HG02973 (cell line): ENCODE measurements at regions not wholly inside any gene's neighbourhood (a gene's known extent, or its start where the extent isn't known, plus 50 kb on each side); places are given as distances from the start of the nearest gene placed in this dataset.

ENCODE experiments used
- ATAC-seq: cut with Tn5 transposase; IDR thresholded peaks from one replicate; pipeline ENCODE4 v1.9.1; 2021; ENCODE audit warnings: moderate library complexity; ENCODE audit not compliant: unreplicated experiment

DNA sequence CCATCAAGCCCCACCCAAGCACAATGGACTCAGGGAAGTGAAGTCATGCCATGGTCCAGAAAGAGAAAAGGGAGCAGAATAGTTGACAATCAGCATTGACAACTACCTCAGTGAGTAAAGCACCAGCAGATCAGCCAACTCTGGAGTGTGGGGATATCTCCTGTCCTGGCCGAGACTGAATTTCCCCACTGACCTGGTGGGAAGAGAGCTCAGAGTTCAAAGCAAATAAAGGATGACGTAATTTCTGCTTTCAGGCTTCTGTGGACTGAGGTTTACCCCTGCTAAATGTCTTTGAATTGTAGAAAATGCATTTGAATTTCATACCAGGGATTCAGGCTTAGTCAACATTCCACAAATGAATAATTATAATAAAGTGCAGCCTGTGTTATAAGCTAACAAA lies 152.9 kb downstream of the CBLN1 start:
- ATAC-seq = no peak

DNA sequence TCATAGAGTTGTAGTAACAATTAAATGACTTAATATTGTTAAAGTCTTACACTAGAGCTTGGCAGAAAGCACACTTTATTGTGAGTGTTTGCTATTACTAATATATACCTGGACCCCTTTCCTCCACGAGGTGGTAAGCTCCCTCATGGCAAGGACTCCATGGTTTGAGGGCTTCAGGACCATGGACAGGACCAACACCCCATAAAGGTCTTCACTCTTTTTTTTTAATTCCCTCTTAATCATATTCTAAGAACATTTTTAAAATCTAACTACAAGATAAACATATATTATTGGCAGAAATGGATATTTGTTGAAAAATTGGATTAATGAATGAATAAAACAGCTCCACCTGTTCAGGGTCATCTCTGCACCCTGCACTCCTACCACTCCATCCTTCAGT lies 154.5 kb downstream of the CBLN1 start:
- ATAC-seq = no peak

DNA sequence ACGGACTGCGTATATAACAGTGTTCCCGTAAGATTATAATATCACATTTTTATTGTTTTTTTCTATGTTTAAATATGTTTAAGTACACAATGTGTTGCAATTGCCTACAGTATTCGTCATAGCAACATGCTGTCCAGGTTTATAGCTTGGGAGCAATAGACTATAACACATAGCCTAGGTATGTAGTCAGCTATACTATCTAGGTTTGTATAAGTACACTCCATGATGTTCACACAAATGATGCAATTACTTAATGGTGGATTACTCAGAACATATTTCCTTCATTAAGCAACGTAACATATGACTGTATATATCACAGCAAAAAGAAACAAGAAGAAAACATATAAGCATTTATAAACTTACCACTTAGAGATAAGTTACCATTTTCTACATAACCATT lies 160.0 kb downstream of the CBLN1 start:
- ATAC-seq = no peak

DNA sequence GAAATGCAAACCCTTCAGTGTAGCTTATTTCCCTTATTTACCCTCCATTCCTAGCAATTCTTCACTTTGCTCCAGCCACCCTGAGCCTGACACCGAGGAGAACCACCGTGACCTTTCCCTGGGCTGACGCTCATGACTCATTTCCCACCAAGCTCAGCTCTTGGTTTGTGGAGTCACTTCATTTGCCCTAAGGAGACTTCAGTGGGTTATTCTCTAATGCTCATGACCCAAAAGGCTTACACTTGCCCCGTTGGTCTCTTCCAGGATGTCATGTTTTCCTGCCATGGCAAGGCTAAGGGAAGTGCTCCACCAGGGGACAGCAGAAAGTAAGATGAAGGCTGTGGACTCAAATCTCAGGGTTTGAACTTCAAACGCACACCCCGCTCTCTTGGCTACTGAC lies 161.0 kb downstream of the CBLN1 start:
- no peak for ATAC-seq

DNA sequence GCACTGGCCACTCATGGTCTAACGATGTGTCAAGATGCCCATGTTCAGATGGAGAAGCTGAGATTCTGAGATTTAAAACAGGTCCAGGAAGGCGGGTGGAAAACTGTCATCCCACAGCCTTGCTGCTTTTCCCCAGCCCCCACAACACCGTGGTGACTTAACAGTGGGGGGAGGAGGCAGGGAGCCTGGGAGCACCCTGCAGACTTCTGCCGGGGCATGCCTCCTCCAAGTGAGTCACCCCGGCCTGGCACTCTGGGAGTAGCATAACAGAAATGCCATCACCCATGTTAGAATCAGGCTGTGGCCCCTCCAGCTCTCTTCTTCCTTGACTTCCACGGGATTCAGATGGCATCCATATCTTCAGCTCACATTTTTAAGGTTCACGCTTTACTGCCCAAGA lies 164.8 kb downstream of the CBLN1 start:
- ATAC-seq = no peak

DNA sequence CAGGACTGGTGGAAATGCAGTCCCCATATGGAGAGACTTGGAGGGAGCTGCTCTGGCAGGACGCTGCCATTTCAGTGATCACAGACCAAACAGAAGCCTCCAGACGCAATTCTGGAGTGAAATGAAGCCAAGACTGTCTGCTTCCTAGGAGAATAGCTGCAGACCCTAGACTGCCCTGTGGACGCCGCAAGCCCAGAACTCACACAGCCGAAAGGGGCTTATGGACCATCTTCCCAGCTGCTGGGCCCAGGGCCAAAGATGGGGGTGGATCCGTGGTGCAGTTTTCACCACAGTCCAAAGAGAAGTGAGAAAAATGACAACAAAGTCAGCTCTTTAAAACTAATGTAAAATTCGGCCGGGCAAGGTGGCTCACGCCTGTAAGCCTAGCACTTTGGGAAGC lies 165.7 kb downstream of the CBLN1 start:
- ATAC-seq = no peak

DNA sequence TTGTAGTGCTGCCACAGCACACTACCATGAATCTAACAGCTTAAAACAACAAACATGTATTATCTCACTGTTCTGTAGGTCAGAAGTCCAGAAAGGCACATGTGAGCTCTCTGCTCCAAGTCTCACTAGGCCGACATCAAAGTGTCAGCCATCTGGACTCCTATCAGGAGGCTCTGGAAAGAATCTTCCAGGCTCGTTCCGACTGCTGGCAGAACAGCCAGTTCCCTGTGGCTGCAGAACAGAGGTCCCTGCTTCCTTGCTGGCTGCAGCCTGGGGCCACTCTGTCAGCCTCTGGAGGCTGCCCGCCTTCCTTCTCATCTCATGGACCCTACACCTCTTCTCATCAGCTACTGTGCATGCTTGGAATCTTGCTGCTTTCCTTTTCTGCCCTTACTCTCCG lies 168.9 kb downstream of the CBLN1 start:
- no peak for ATAC-seq

DNA sequence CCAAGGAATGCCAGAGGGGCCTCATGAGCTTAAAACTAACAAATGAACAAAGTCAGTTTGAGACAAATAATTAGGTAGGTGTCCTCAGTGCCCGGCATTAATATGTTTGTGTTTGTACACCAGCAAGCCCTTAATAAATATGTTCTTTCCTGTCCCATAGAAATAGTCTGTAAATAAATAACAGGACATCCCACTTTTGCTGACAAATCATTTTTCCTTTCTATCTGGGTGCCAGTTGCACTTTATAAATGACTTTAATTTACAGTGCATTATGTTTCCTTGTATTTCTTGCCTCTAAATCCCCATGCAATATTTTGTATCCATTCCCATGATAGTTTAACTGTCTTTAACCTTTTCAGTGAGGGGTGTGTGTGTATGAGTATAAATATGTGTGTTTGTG lies 170.3 kb downstream of the CBLN1 start:
- no peak for ATAC-seq

DNA sequence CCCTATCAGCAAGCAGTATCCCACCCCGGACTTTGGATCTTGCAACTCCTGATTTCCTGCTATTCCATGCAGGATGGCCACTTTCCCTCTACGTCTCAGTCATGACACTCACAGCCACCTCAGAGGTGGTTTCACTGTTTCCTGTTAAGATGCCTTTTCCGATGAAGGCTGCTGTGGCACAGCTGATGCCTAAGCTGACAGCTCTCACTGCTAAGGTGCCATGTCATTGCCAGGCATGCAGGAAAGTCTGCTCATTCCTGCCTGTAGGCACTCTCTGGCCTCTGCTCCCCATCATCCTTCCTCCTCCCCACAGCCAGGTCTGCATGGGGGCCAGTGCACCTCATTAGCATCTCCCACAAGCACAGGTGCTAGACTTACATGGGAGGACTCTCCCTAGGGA lies 173.0 kb downstream of the CBLN1 start:
- ATAC-seq = no peak

DNA sequence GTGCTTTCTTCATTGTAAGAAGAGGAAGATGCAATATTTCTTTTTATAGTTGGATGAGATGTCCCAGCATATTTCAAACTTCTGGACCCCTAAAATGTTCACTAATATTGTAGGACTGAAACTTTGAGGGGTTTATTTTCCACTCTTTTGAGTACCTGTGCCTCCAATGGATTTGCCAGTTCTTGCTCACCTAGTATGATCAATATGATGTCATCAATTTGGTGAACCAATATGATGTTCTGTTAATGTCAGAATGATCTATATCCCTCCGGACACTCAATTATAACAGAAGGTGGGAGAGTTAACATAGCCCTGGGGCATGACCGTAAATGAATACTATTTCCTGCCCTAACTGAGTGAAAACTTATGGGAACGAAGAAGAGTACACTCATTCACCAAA lies 178.3 kb downstream of the CBLN1 start:
- ATAC-seq = no peak

DNA sequence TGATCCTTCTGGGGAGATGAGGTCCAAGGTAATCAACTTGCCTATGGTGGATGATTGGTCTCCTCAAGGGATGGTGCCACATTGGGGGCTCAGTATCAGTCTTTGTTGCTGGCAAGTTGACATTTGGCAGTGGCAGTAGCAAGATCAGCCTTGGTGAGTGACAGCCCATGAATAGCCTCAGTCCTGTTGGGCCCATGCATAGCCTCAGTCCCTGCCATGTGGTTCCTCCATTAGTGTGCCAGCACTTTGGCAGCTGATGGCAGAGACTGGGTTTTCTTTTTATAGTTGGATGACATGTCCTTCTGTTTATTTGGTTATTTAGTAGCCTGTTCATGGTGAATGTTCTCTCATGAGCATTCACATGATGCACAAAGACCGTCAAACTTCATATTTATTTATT lies 179.6 kb downstream of the CBLN1 start:
- ATAC-seq = no peak

DNA sequence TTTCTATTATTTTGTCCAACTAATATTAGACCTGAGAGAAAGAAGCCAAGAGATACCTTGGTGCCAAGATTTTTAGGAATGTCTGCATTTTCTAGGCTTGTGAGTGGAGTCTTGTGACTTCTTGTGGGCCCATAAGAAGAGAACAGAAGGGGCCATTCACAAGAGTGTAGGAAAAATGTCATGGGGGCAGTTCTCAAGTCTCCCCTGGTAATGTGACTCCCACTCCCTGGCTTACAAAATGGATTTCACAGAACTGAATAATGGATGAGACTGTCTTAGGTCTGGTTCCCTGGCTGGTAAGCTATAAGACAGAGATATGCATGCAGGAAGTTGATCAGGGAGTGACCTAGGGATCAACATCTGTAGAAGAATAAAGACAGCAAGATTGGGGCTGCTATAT lies 181.3 kb downstream of the CBLN1 start:
- ATAC-seq = no peak

DNA sequence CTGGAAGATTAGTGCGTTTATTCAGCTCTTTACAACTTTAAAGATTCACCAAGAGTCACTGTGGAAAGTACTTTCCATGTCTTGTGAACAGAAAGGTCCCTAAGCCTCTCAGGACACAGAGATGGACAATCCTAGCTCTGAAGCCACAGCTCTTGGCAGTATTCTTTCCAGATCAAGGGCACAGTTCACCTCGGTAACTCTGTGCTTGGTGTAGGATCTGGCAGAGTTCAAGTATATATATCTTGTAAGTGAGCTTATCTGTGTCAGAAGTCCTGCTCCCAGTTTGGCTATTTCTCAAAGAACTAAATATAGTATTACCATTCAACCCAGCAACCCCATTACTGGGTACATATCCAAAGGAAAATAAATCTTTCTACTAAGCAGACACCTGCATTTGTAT lies 183.7 kb downstream of the CBLN1 start:
- no peak for ATAC-seq

DNA sequence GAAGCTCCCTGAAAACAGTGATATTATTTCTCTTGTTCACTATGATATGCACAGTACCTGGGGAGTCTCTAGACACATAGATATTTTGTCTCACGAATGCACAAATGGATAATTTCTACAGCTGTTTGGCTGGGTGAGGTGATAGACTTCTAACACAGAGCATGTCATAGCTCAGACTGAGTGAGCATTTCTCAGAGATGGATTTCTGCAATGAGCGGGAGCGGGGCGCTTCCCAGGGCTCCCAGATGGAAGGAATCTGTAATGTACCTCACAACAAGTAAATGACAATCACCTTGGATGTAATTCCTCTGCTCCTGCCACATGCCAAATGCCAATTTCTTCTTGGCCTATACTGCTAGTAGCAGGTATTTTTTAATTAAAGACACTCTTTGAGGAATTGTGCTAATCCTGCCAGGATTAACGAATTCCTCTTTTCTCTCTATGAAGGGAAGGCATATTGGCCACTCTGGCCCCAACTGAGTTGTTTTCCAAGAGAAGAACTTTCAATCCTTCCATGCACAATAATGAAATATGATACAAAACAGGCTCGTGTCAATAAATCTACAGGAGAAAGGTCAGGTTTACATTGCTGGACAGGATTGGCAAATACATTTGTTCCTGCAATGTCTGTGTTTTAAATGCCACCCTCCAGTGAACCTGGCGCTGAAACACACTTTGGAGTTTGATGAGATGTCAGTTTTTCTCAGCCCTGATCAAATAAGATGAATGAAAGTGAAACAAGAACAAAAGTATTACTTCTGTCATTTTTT lies 185.3 kb downstream of the CBLN1 start:
- ATAC-seq = no peak

DNA sequence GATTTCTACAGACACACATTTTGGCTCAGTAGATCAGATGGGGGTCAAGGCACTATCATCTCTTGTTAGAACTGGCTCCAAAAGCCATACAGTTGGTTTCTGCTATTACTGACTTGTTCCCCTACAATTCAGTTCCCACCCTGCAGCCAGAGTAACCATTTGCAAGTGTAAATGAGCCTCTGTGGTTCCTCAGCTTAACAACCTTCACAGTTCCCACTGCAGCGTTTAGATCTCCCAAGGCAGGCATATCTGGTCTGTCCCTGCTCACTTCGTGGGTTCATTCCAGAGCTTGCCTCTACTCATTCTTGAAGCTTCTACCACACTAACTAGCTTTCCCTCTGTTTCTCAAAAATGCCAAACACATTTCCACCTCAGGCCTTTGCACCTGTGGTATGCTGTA lies 186.1 kb downstream of the CBLN1 start:
- ATAC-seq = no peak

DNA sequence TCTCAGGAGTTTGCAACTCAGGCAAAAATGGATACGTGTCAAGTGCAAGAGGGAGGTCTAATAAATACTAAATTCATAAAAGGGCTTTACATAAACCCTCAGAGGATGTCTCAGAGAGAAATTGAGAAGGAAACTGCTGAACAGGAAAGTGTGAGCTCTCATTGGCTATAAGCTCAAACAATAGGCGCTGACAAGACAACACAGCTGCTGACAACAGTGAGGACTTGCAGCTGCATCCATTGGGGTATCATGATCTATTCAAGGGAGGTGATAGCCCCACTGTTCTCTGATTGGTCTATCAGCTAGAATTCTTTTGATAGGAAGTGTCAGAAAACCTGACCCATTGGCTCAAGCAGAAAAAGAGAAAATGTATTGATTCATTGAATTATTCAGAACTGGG lies 187.2 kb downstream of the CBLN1 start:
- no peak for ATAC-seq

DNA sequence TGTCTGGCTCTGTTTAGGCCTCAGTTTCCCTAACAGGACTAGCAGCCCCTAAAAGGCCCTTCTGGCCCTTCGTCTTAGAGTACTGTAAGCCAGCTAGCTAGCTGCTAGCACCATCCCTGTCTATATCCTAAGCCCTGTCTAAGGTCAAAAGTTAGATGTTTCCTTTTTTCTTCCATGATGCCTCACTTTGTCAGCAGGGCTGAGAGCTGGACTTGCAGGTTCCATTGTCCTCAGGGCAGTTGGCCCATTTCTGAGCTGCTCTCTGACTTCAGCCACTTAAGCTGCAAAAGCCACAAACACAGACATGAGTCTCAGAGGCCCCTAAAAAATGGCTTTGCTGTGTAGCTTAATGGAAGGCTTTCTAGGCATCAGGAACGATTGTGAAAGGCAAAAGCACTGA lies 187.7 kb downstream of the CBLN1 start:
- ATAC-seq = no peak

DNA sequence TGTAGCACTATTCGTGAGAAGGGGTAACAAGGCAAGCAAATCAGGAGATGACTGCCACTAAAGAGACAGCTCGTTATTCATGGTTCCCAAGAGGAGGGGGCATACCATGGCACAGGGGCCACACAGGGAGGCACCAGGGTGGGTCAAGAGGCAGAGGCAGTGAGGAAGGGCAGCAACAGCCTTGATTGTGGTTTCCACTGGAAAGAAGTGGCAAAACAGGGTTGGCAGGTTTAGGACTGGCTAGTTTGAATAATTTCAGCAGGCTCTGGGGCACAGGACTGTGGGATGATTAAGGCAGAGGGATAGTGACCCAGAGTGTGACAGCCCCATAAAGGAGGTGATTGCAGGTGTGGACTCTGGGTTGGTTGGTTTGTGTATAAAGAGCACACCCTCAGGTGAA lies 188.9 kb downstream of the CBLN1 start:
- no peak for ATAC-seq

DNA sequence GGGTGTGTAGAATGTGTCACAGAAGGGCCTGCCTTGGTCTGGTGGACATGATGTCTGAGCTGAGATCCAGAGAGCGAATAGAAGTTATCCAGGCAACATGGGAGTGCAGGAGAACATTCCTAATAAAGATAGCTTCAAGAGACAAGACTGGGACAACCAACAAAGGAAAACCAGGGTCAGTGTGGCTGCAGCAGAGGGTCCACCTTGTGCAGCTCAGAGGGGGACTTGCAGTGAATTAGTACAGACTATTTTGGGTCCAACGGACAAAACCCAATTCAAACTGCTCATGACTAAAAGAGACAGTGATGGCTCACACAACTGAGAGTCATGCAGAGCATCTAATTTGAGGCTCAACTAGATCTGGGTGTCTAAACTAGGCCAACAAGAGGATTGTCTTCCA lies 192.1 kb downstream of the CBLN1 start:
- no peak for ATAC-seq

DNA sequence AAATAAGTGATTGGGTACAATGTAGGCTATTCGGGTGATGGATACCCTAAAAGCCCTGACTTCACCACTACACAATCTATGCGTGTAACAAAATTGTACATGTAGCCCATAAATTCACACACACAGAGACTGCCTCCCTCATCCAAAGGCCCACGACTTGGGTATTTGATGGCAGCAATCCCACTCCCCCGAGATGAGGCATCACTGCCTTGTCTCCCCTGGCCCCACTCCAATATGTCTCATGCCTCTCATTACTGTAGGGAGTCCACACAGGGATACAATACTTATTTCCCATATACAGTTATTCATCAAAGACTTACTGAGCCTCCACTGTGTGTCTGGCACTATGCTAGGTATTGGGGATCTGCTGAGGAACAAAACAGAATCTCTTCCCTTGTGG lies 192.6 kb downstream of the CBLN1 start:
- no peak for ATAC-seq

DNA sequence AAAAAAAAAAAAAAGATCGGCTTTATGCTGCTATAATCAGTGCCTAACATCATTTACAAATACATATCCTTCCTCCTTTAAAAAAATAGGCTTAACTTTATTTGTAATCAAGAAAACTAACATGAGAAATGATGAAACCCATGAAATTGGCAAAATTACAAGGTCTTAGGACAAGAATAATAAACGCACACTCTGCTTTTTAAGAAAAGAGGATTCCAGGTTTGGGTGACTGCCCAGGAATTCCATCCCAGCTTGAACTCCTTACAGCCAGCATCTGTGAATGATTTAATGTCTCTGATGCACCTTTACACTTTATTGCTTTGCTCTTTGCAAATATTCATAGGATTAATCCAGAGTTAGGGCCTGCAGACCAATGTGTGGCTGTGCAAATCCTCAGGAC lies 196.0 kb downstream of the CBLN1 start:
- no peak for ATAC-seq

DNA sequence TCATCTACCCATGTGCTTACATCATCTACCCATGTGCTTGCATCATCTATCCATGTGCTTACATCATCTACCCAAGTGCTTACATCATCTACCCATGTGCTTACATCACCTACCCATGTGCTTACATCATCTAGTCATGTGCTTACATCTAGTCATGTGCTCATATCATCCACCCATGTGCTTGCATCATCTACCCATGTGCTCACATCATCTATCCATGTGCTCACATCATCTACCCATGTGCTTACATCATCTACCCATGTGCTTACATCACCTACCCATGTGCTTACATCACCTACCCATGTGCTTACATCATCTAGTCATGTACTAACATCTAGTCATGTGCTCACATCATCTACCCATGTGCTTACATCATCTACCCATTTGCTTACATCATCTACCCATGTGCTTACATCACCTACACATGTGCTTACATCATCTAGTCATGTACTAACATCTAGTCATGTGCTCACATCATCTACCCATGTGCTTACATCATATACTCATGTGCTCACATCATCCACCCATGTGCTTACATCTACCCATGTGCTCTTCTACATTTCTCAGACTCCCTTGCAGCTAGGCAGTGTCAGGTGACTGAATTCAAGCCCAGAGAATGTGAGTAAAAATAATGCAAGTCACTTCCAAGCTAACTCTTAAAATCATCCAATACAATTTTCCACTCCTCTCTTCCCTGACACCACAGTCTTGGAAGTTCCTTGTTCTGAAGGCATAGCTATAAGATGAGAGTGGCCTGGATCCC lies 196.8 kb downstream of the CBLN1 start:
- ATAC-seq = no peak

DNA sequence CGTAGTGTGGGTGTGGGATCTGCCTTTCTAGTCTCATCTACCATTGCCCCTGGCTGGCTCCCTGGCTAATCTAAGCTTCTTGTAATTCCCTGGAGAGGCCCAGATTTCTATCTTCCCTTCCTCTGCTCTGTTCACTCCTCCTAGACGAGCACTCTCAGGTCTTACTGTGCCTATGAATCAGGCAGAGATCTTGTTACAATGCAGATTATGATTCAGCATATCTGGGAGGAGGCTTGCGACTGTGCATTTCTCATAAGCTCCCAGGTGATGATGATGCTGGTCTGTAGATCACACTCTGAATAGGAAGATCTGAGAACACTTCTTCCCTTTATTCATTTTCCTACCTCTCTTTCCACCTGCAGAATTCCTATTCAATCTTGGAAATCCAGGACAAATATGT lies 200.1 kb downstream of the CBLN1 start:
- ATAC-seq = no peak
